OCI-LY7 (cell line): ENCODE measurements at regions not wholly inside any gene's neighbourhood (a gene's known extent, or its start where the extent isn't known, plus 50 kb on each side); places are given as distances from the start of the nearest gene placed in this dataset.

ENCODE experiments used
- EZH2phosphoT487 ChIP-seq: fragments of 200-600 bp; sonication (generic); IDR thresholded peaks from 2 replicates; pipeline ENCODE4 v1.6.1; 2018; ENCODE audit warnings: low read depth, borderline replicate concordance, mild to moderate bottlenecking, mixed run types, antibody characterized with exemption, low read length, moderate library complexity, mixed read lengths
- TF ChIP-seq, protein P1 (sequence below): fragments of 200-600 bp; sonication (generic); conservative IDR thresholded peaks from 2 replicates; pipeline ENCODE4 v1.5.1; 2014; ENCODE audit warnings: mild to moderate bottlenecking, antibody characterized with exemption, low read length, moderate library complexity, mixed read lengths

DNA sequence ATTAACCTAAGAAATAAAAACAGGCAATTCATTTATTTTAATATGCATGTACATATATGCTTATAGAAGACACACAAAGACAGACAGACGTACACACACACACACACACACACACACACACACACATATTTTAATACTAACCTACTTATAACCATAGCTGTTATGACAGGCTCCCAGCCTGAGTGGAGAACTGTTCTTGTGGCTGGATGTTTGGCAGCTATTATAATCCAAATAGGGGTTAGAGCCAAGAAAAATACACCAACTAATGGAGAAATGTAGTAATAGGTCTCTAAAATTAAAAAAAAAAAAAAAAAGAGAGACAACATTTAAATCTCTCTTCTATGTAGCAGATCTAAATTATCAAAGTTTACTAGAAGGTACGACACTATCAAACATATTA lies 91.8 kb downstream of the SLC41A2 start:
- TF ChIP-seq, protein P1, sequence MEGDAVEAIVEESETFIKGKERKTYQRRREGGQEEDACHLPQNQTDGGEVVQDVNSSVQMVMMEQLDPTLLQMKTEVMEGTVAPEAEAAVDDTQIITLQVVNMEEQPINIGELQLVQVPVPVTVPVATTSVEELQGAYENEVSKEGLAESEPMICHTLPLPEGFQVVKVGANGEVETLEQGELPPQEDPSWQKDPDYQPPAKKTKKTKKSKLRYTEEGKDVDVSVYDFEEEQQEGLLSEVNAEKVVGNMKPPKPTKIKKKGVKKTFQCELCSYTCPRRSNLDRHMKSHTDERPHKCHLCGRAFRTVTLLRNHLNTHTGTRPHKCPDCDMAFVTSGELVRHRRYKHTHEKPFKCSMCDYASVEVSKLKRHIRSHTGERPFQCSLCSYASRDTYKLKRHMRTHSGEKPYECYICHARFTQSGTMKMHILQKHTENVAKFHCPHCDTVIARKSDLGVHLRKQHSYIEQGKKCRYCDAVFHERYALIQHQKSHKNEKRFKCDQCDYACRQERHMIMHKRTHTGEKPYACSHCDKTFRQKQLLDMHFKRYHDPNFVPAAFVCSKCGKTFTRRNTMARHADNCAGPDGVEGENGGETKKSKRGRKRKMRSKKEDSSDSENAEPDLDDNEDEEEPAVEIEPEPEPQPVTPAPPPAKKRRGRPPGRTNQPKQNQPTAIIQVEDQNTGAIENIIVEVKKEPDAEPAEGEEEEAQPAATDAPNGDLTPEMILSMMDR = no peak
- TF ChIP-seq EZH2phosphoT487 = no peak
